ENCODE measurements at regions not wholly inside any gene's neighbourhood (a gene's known extent, or its start where the extent isn't known, plus 50 kb on each side); places are given as distances from the start of the nearest gene placed in this dataset.

GRCh38 chr5:123771715-123772114 is 259.7 kb downstream of the CSNK1G3 start (continued):
- no peak for TF ChIP-seq MAX (IDR thresholded peaks at IDR 0.05)
- TF ChIP-seq ZBTB33 (IDR thresholded peaks at IDR 0.05) = no peak
- no peak for TF ChIP-seq RXRA (IDR thresholded peaks at IDR 0.05)
- no peak for TF ChIP-seq FOXA2 (IDR thresholded peaks at IDR 0.05)
- TF ChIP-seq HNF4G (IDR thresholded peaks at IDR 0.05) = no peak
- TF ChIP-seq EGR1 (IDR thresholded peaks at IDR 0.05; ENCODE audit: low read depth in 2 of 2) = no peak

- TF ChIP-seq MAX (IDR thresholded peaks at IDR 0.05) (no peak), JUND (IDR thresholded peaks at IDR 0.05) (no peak), SP1 (IDR thresholded peaks at IDR 0.05) (no peak), HNF4A (conservative IDR thresholded peaks at IDR 0.05) (no peak), NR2F2 (IDR thresholded peaks at IDR 0.05) (no peak), GABPA (IDR thresholded peaks at IDR 0.05 in 1 of 2, conservative IDR thresholded peaks at IDR 0.05 in 1 of 2) (no peak), TAF1 (conservative IDR thresholded peaks at IDR 0.05) (no peak), ATF3 (IDR thresholded peaks at IDR 0.05) (no peak), FOXA2 (IDR thresholded peaks at IDR 0.05) (no peak), YY1 (IDR thresholded peaks at IDR 0.05) (no peak), RXRA (IDR thresholded peaks at IDR 0.05) (no peak)
- TF ChIP-seq, protein P1, sequence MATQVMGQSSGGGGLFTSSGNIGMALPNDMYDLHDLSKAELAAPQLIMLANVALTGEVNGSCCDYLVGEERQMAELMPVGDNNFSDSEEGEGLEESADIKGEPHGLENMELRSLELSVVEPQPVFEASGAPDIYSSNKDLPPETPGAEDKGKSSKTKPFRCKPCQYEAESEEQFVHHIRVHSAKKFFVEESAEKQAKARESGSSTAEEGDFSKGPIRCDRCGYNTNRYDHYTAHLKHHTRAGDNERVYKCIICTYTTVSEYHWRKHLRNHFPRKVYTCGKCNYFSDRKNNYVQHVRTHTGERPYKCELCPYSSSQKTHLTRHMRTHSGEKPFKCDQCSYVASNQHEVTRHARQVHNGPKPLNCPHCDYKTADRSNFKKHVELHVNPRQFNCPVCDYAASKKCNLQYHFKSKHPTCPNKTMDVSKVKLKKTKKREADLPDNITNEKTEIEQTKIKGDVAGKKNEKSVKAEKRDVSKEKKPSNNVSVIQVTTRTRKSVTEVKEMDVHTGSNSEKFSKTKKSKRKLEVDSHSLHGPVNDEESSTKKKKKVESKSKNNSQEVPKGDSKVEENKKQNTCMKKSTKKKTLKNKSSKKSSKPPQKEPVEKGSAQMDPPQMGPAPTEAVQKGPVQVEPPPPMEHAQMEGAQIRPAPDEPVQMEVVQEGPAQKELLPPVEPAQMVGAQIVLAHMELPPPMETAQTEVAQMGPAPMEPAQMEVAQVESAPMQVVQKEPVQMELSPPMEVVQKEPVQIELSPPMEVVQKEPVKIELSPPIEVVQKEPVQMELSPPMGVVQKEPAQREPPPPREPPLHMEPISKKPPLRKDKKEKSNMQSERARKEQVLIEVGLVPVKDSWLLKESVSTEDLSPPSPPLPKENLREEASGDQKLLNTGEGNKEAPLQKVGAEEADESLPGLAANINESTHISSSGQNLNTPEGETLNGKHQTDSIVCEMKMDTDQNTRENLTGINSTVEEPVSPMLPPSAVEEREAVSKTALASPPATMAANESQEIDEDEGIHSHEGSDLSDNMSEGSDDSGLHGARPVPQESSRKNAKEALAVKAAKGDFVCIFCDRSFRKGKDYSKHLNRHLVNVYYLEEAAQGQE (IDR thresholded peaks at IDR 0.05) = no peak
- H3K27me3 ChIP-seq (ENCODE audit: control insufficient read depth in 4 of 4, insufficient read depth in 4 of 4, low read length in 3 of 4) = no peaks in the 10 kb centered on the region
- no peaks in the 10 kb centered on the region for H3K4me1 ChIP-seq (ENCODE audit: control insufficient read depth in 4 of 4, insufficient read depth in 4 of 4, low read length in 3 of 4)
- H3K4me3 ChIP-seq (ENCODE audit: low read depth in 1 of 3, low read length in 3 of 3) = no peak overlapping the region
- 85% methylated on average over 2 of the region's 2 CpGs for WGBS
- H3K36me3 ChIP-seq (ENCODE audit: control insufficient read depth in 4 of 4, insufficient read depth in 3 of 4, low read depth in 1 of 4, low read length in 3 of 4) = no peaks in the 10 kb centered on the region
- no peak overlapping the region for H3K9ac ChIP-seq (ENCODE audit: low read depth in 1 of 2, low read length in 2 of 2)
- no peak overlapping the region for H3K27ac ChIP-seq (ENCODE audit: low read depth in 1 of 2, low read length in 2 of 2)
- peaks cover 0 to 2% (median 0%) of the 10 kb centered on the region in 4 donors for H3K9me3 ChIP-seq (ENCODE audit: control insufficient read depth in 4 of 4, low read length in 3 of 4)
- DNase-seq (ENCODE audit: low spot score) = no peak
These were observed 251.2 kb downstream of the CSNK1G3 start for GRCh38 chr5:123763201-123763600.

DNA sequence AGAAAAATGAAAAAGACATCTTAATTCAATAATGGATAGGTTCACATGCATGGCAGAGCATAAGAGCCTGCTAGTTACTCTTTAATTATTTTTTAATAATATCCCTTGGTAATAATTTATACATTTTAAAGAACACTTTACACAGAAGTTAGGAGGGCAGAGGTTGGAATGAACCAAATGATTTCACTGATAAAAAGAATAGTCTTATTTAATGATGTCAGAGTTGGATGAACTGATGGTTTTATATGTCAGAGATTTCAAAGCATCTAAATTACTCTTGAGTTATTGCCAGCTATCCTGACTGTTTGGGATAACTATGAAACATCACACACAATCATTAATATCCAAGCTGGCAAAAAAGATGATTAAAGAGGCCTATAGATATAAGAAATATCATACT is 244.8 kb downstream of the CSNK1G3 start:
- Histone ChIP-seq H3K4me3 (ENCODE audit: low read depth in 1 of 3, low read length in 3 of 3) (no peak overlapping the region), H3K9ac (ENCODE audit: low read depth in 1 of 2, low read length in 2 of 2) (no peak overlapping the region), H3K27ac (ENCODE audit: low read depth in 1 of 2, low read length in 2 of 2) (no peak overlapping the region), H3K4me1 (ENCODE audit: control insufficient read depth in 4 of 4, insufficient read depth in 4 of 4, low read length in 3 of 4) (peaks cover 0 to 1% (median 0%) of the 10 kb centered on the region in 4 donors), H3K36me3 (ENCODE audit: control insufficient read depth in 4 of 4, insufficient read depth in 3 of 4, low read depth in 1 of 4, low read length in 3 of 4) (no peaks in the 10 kb centered on the region), H3K27me3 (ENCODE audit: control insufficient read depth in 4 of 4, insufficient read depth in 4 of 4, low read length in 3 of 4) (no peaks in the 10 kb centered on the region), H3K9me3 (ENCODE audit: control insufficient read depth in 4 of 4, low read length in 3 of 4) (no peaks in the 10 kb centered on the region)
- TF ChIP-seq EGR1 (IDR thresholded peaks at IDR 0.05; ENCODE audit: low read depth in 2 of 2) (no peak), SP1 (IDR thresholded peaks at IDR 0.05) (no peak), ATF3 (IDR thresholded peaks at IDR 0.05) (no peak), TAF1 (conservative IDR thresholded peaks at IDR 0.05) (no peak), HNF4G (IDR thresholded peaks at IDR 0.05) (no peak), FOXA2 (IDR thresholded peaks at IDR 0.05) (no peak), RAD21 (IDR thresholded peaks at IDR 0.05) (no peak), HNF4A (conservative IDR thresholded peaks at IDR 0.05) (no peak), YY1 (IDR thresholded peaks at IDR 0.05) (no peak), RXRA (IDR thresholded peaks at IDR 0.05) (no peak), NR2F2 (IDR thresholded peaks at IDR 0.05) (no peak), MAX (IDR thresholded peaks at IDR 0.05) (no peak), ZBTB33 (IDR thresholded peaks at IDR 0.05) (no peak), FOXA1 (IDR thresholded peaks at IDR 0.05) (no peak)
- TF ChIP-seq, protein P2, sequence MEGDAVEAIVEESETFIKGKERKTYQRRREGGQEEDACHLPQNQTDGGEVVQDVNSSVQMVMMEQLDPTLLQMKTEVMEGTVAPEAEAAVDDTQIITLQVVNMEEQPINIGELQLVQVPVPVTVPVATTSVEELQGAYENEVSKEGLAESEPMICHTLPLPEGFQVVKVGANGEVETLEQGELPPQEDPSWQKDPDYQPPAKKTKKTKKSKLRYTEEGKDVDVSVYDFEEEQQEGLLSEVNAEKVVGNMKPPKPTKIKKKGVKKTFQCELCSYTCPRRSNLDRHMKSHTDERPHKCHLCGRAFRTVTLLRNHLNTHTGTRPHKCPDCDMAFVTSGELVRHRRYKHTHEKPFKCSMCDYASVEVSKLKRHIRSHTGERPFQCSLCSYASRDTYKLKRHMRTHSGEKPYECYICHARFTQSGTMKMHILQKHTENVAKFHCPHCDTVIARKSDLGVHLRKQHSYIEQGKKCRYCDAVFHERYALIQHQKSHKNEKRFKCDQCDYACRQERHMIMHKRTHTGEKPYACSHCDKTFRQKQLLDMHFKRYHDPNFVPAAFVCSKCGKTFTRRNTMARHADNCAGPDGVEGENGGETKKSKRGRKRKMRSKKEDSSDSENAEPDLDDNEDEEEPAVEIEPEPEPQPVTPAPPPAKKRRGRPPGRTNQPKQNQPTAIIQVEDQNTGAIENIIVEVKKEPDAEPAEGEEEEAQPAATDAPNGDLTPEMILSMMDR (IDR thresholded peaks at IDR 0.05; ENCODE audit: low read depth, low read length, missing input control) = no peak
- no peak for DNase-seq (ENCODE audit: low spot score)
